HUES6 (cell line): ENCODE measurements at regions not wholly inside any gene's neighbourhood (a gene's known extent, or its start where the extent isn't known, plus 50 kb on each side); places are given as distances from the start of the nearest gene placed in this dataset.

Experiments
- H3K27ac ChIP-seq: 2 replicates; pipeline ENCODE4 v1.7.0; 2013; ENCODE audit warnings: low read depth, mild to moderate bottlenecking, low read length, inconsistent platforms
- H3K27me3 ChIP-seq: 2 replicates; pipeline ENCODE4 v1.6.1; 2013; ENCODE audit warnings: low read length; ENCODE audit not compliant: control insufficient read depth, insufficient read depth
- H3K36me3 ChIP-seq: 2 replicates; pipeline ENCODE4 v1.6.1; 2013; ENCODE audit warnings: low read length; ENCODE audit not compliant: control insufficient read depth, insufficient read depth
- H3K4me1 ChIP-seq: 2 replicates; pipeline ENCODE4 v1.6.1; 2013; ENCODE audit warnings: low read length; ENCODE audit not compliant: control insufficient read depth, insufficient read depth
- H3K4me3 ChIP-seq: 2 replicates; pipeline ENCODE4 v1.5.1; 2013; ENCODE audit warnings: low read depth, low read length
- H3K9ac ChIP-seq: one replicate; pipeline ENCODE4 v1.6.1; 2013; ENCODE audit warnings: mild to moderate bottlenecking, low read length
- H3K9me3 ChIP-seq: 2 replicates; pipeline ENCODE4 v1.6.1; 2013; ENCODE audit warnings: low read depth, low read length; ENCODE audit not compliant: control insufficient read depth, insufficient read depth

GRCh38 chr1:81242103-81242502, 558.6 kb upstream of the ADGRL2 start:
- no peak overlapping the region for H3K9ac ChIP-seq
- no peaks in the 10 kb centered on the region for H3K9me3 ChIP-seq
- peaks cover 67% of the 10 kb centered on the region for H3K4me1 ChIP-seq
- H3K27ac ChIP-seq, result peak overlapping the region; percentile 6
- H3K27me3 ChIP-seq, result no peaks in the 10 kb centered on the region
- peaks cover 12% of the 10 kb centered on the region for H3K36me3 ChIP-seq
- H3K4me3 ChIP-seq, result no peak overlapping the region

- H3K4me1 ChIP-seq, result peaks cover 67% of the 10 kb centered on the region
- peak overlapping the region; percentile 54 for H3K4me3 ChIP-seq
These were observed 562.6 kb upstream of the ADGRL2 start for GRCh38 chr1:81238129-81238528.

GRCh38 chr1:81237473-81238089, 563.2 kb upstream of the ADGRL2 start:
- H3K27ac ChIP-seq, result peak overlapping the region; percentile 64
- no peaks in the 10 kb centered on the region for H3K36me3 ChIP-seq
- H3K27me3 ChIP-seq, result no peaks in the 10 kb centered on the region
- peaks cover 65% of the 10 kb centered on the region for H3K4me1 ChIP-seq
- H3K9ac ChIP-seq, result peak overlapping the region; percentile 53
- no peaks in the 10 kb centered on the region for H3K9me3 ChIP-seq
- peak overlapping the region; percentile 54 for H3K4me3 ChIP-seq

More at GRCh38 chr1:81238129-81238528, 562.6 kb upstream of the ADGRL2 start:
- Histone ChIP-seq H3K36me3 (no peaks in the 10 kb centered on the region), H3K27me3 (no peaks in the 10 kb centered on the region), H3K9ac (peak overlapping the region; percentile 53), H3K27ac (peak overlapping the region; percentile 64), H3K9me3 (no peaks in the 10 kb centered on the region)

- Histone ChIP-seq H3K9ac (no peak overlapping the region), H3K9me3 (no peaks in the 10 kb centered on the region), H3K4me3 (no peak overlapping the region), H3K27ac (0 out of 2 replicates have a peak overlapping the region, but pooled peaks have one; percentile 44), H3K36me3 (no peaks in the 10 kb centered on the region), H3K4me1 (peaks cover 48% of the 10 kb centered on the region), H3K27me3 (no peaks in the 10 kb centered on the region)
These were observed 566.5 kb upstream of the ADGRL2 start for GRCh38 chr1:81234237-81234636.

- Histone ChIP-seq H3K9me3 (no peaks in the 10 kb centered on the region), H3K4me3 (no peak overlapping the region), H3K36me3 (no peaks in the 10 kb centered on the region), H3K4me1 (peaks cover 41% of the 10 kb centered on the region), H3K27me3 (no peaks in the 10 kb centered on the region), H3K27ac (no peak overlapping the region), H3K9ac (no peak overlapping the region)
These were observed 567.1 kb upstream of the ADGRL2 start for GRCh38 chr1:81233591-81233990.

- H3K9ac ChIP-seq, result no peak overlapping the region
- H3K9me3 ChIP-seq, result no peaks in the 10 kb centered on the region
- H3K4me1 ChIP-seq, result peaks cover 30% of the 10 kb centered on the region
- no peaks in the 10 kb centered on the region for H3K36me3 ChIP-seq
- H3K4me3 ChIP-seq, result no peak overlapping the region
- H3K27ac ChIP-seq, result no peak overlapping the region
- H3K27me3 ChIP-seq, result no peaks in the 10 kb centered on the region
These were observed 568.3 kb upstream of the ADGRL2 start for GRCh38 chr1:81232420-81232819.

- H3K27ac ChIP-seq, result no peak overlapping the region
- H3K27me3 ChIP-seq, result no peaks in the 10 kb centered on the region
- peaks cover 26% of the 10 kb centered on the region for H3K4me1 ChIP-seq
- no peaks in the 10 kb centered on the region for H3K36me3 ChIP-seq
- no peak overlapping the region for H3K9ac ChIP-seq
- H3K4me3 ChIP-seq, result no peak overlapping the region
- no peaks in the 10 kb centered on the region for H3K9me3 ChIP-seq
These were observed 569.0 kb upstream of the ADGRL2 start for GRCh38 chr1:81231729-81232038.

GRCh38 chr1:81230983-81231728, 569.6 kb upstream of the ADGRL2 start:
- H3K36me3 ChIP-seq, result no peaks in the 10 kb centered on the region
- no peak overlapping the region for H3K4me3 ChIP-seq
- H3K9ac ChIP-seq, result no peak overlapping the region
- no peaks in the 10 kb centered on the region for H3K9me3 ChIP-seq
- H3K27ac ChIP-seq, result no peak overlapping the region
- no peaks in the 10 kb centered on the region for H3K27me3 ChIP-seq
- H3K4me1 ChIP-seq, result peaks cover 32% of the 10 kb centered on the region

GRCh38 chr1:81228926-81229325, 571.8 kb upstream of the ADGRL2 start:
- H3K4me1 ChIP-seq, result peaks cover 26% of the 10 kb centered on the region
- H3K4me3 ChIP-seq, result no peak overlapping the region
- no peak overlapping the region for H3K27ac ChIP-seq
- H3K36me3 ChIP-seq, result no peaks in the 10 kb centered on the region
- H3K27me3 ChIP-seq, result no peaks in the 10 kb centered on the region
- H3K9ac ChIP-seq, result no peak overlapping the region
- no peaks in the 10 kb centered on the region for H3K9me3 ChIP-seq

GRCh38 chr1:81226603-81226928, 574.2 kb upstream of the ADGRL2 start:
- no peak overlapping the region for H3K27ac ChIP-seq
- no peaks in the 10 kb centered on the region for H3K36me3 ChIP-seq
- H3K27me3 ChIP-seq, result no peaks in the 10 kb centered on the region
- H3K9ac ChIP-seq, result no peak overlapping the region
- H3K9me3 ChIP-seq, result no peaks in the 10 kb centered on the region
- no peak overlapping the region for H3K4me3 ChIP-seq
- peaks cover 14% of the 10 kb centered on the region for H3K4me1 ChIP-seq

GRCh38 chr1:81225789-81226602, 574.7 kb upstream of the ADGRL2 start:
- Histone ChIP-seq H3K27ac (no peak overlapping the region), H3K9ac (no peak overlapping the region), H3K27me3 (no peaks in the 10 kb centered on the region), H3K9me3 (no peaks in the 10 kb centered on the region), H3K4me1 (peaks cover 12% of the 10 kb centered on the region), H3K4me3 (no peak overlapping the region), H3K36me3 (no peaks in the 10 kb centered on the region)
